HCT116 (cell line): ENCODE measurements at regions not wholly inside any gene's neighbourhood (a gene's known extent, or its start where the extent isn't known, plus 50 kb on each side); places are given as distances from the start of the nearest gene placed in this dataset.

Source experiments
- ATAC-seq: fragments of 200-7000 bp; cut with Tn5 transposase; 2 replicates; pipeline ENCODE4 v1.9.1; 2020; ENCODE audit warnings: mild to moderate bottlenecking, moderate library complexity
- BruUV-seq: library from RNA; stranded (reverse); fragments of 400-500 nt; replicated peaks from 2 replicates; lab custom pipeline; 2021; lab: Mats Ljungman, UMichigan
- CTCF ChIA-PET: fragments of 300-600 bp; sonication (Branson Sonifier 250); formaldehyde crosslinking; loops from one replicate; lab custom pipeline; 2021; ENCODE audit warnings: antibody characterized with exemption; lab: Charles Lee
- POLR2A ChIA-PET: fragments of 300-600, 350-600 bp; sonication (Branson Sonifier 250); formaldehyde crosslinking; loops from one replicate; lab custom pipeline; 2021; ENCODE audit warnings: antibody characterized with exemption; lab: Charles Lee
- RAD21 ChIA-PET, 2 experiments: fragments of 300-600 bp; sonication (Branson Sonifier 250); formaldehyde crosslinking; loops; one replicate each; lab custom pipeline; 2023; ENCODE audit warnings: low total read pairs in 2 of 2; ENCODE audit not compliant: uncharacterized antibody in 2 of 2, unreplicated experiment in 2 of 2, low non-redundant PET in 1 of 2; lab: Charles Lee
- DNase-seq: peaks from one replicate; pipeline ENCODE4 v3.0.0-alpha.2; 2010; ENCODE audit warnings: low read depth, low spot score
- H2AFZ ChIP-seq: fragments of 200-600 bp; shearing (Covaris generic), sonication (generic); 2 replicates; pipeline ENCODE4 v1.6.1; 2017; ENCODE audit warnings: low read depth, mixed run types, mixed read lengths, antibody characterized with exemption, low read length; ENCODE audit not compliant: poor library complexity, severe bottlenecking
- H3K27ac ChIP-seq: 2 replicates; pipeline ENCODE4 v1.5.1; 2012; ENCODE audit warnings: low read depth, low read length
- H3K27me3 ChIP-seq: fragments of 200-600 bp; sonication (generic); 2 replicates; pipeline ENCODE4 v1.6.1; 2016; ENCODE audit warnings: mixed run types, low read length, mixed read lengths; ENCODE audit not compliant: insufficient read depth
- H3K36me3 ChIP-seq, 2 experiments: fragments of 200-500 bp in 1 of 2; fragments of 200-600 bp in 1 of 2; sonication (Bioruptor generic) in 1 of 2; sonication (generic) in 1 of 2; 2 replicates each; pipeline versions ENCODE4 v1.5.1 to v1.6.1; 2014 to 2016; ENCODE audit warnings: low read length in 2 of 2, inconsistent platforms in 1 of 2, mixed read lengths in 1 of 2, mixed run types in 1 of 2; ENCODE audit not compliant: insufficient read depth in 2 of 2, control insufficient read depth in 1 of 2
- H3K4me1 ChIP-seq, 2 experiments: fragments of 200-600 bp in 1 of 2; sonication (generic) in 1 of 2; 2 replicates each; pipeline versions ENCODE4 v1.5.1 to v1.6.1; 2012 to 2017; ENCODE audit warnings: low read length in 2 of 2, inconsistent platforms in 1 of 2, mild to moderate bottlenecking in 1 of 2, mixed read lengths in 1 of 2, mixed run types in 1 of 2, moderate library complexity in 1 of 2; ENCODE audit not compliant: insufficient read depth in 2 of 2, control insufficient read depth in 1 of 2
- H3K4me2 ChIP-seq: fragments of 200-600 bp; sonication (generic); 2 replicates; pipeline ENCODE4 v1.6.1; 2017; ENCODE audit warnings: mixed run types, low read length, mixed read lengths
- H3K4me3 ChIP-seq, 2 experiments: fragments of 200-600 bp in 1 of 2; sonication (generic) in 1 of 2; replicated peaks in 1 of 2; 2 replicates each; pipeline ENCODE4 v1.5.1; 2011 to 2016; ENCODE audit warnings: low read length in 2 of 2, control low read depth in 1 of 2, low read depth in 1 of 2, mild to moderate bottlenecking in 1 of 2, mixed read lengths in 1 of 2, mixed run types in 1 of 2
- H3K79me2 ChIP-seq: fragments of 200-600 bp; sonication (generic); 2 replicates; pipeline ENCODE4 v1.6.1; 2017; ENCODE audit warnings: mild to moderate bottlenecking, mixed run types, low read length, moderate library complexity, mixed read lengths; ENCODE audit not compliant: insufficient read depth
- H3K9ac ChIP-seq: fragments of 200-600 bp; sonication (generic); 2 replicates; pipeline ENCODE4 v1.6.1; 2016; ENCODE audit warnings: low read length, mixed read lengths
- H3K9me2 ChIP-seq: fragments of 200-600 bp; sonication (generic), shearing (Covaris generic); 2 replicates; pipeline ENCODE4 v1.6.1; 2017; ENCODE audit warnings: mixed run types, mild to moderate bottlenecking, moderate library complexity; ENCODE audit not compliant: insufficient read depth
- H3K9me3 ChIP-seq, 2 experiments: fragments of 200-500 bp in 1 of 2; fragments of 200-600 bp in 1 of 2; sonication (Bioruptor generic) in 1 of 2; sonication (generic) in 1 of 2; 2 replicates each; pipeline ENCODE4 v1.6.1; 2014 to 2017; ENCODE audit warnings: low read length in 2 of 2, mixed read lengths in 2 of 2, inconsistent platforms in 1 of 2, low read depth in 1 of 2, mild to moderate bottlenecking in 1 of 2, mixed run types in 1 of 2, moderate library complexity in 1 of 2; ENCODE audit not compliant: control insufficient read depth in 1 of 2, insufficient read depth in 1 of 2
- H4K20me1 ChIP-seq: fragments of 200-600 bp; sonication (generic), shearing (Covaris generic); 2 replicates; pipeline ENCODE4 v1.6.1; 2017; ENCODE audit warnings: mixed run types, mild to moderate bottlenecking, moderate library complexity; ENCODE audit not compliant: insufficient read depth
- CBX3 ChIP-seq: IDR thresholded peaks from 2 replicates; pipeline ENCODE4 v1.6.1; 2012; ENCODE audit warnings: low read depth
- CEBPB ChIP-seq: IDR thresholded peaks from 2 replicates; pipeline ENCODE4 v1.6.1; 2012; ENCODE audit warnings: low read depth
- CTCF ChIP-seq, 3 experiments: fragments of 200-600 bp in 1 of 3; sonication (generic) in 1 of 3; IDR thresholded peaks in 2 of 3; conservative IDR thresholded peaks in 1 of 3; 2 replicates each; pipeline ENCODE4 v1.5.1; 2012 to 2017; ENCODE audit warnings: low read depth in 2 of 3, low read length in 2 of 3, antibody characterized with exemption in 1 of 3, borderline replicate concordance in 1 of 3, control low read depth in 1 of 3, mild to moderate bottlenecking in 1 of 3, mixed read lengths in 1 of 3, mixed run types in 1 of 3, moderate library complexity in 1 of 3; ENCODE audit not compliant: insufficient read depth in 1 of 3
- EGR1 ChIP-seq: IDR thresholded peaks from 2 replicates; pipeline ENCODE4 v1.6.1; 2012; ENCODE audit warnings: low read depth
- ELF1 ChIP-seq: IDR thresholded peaks from 2 replicates; pipeline ENCODE4 v1.6.1; 2012; ENCODE audit warnings: low read depth, borderline replicate concordance
- EZH2 ChIP-seq: fragments of 200-600 bp; sonication (generic); IDR thresholded peaks from 2 replicates; pipeline ENCODE4 v1.6.1; 2017; ENCODE audit warnings: antibody characterized with exemption, mixed run types
- EZH2phosphoT487 ChIP-seq: fragments of 200-600 bp; IDR thresholded peaks from 2 replicates; pipeline ENCODE4 v1.6.1; 2018; ENCODE audit warnings: antibody characterized with exemption, borderline replicate concordance
- FOSL1 ChIP-seq: IDR thresholded peaks from 2 replicates; pipeline ENCODE4 v1.6.1; 2012; ENCODE audit warnings: low read depth
- JUND ChIP-seq: IDR thresholded peaks from 2 replicates; pipeline ENCODE4 v1.6.1; 2012
- MAX ChIP-seq: IDR thresholded peaks from 2 replicates; pipeline ENCODE4 v1.6.1; 2012
- RAD21 ChIP-seq: IDR thresholded peaks from 2 replicates; pipeline ENCODE4 v1.6.1; 2012; ENCODE audit warnings: low read depth, mild to moderate bottlenecking
- REST ChIP-seq: IDR thresholded peaks from 2 replicates; pipeline ENCODE4 v1.6.1; 2012; ENCODE audit warnings: low read depth
- SIN3A ChIP-seq: IDR thresholded peaks from 2 replicates; pipeline ENCODE4 v1.6.1; 2012; ENCODE audit warnings: low read depth
- YY1 ChIP-seq: IDR thresholded peaks from 2 replicates; pipeline ENCODE4 v1.6.1; 2011; ENCODE audit warnings: low read length, low read depth, moderate library complexity, mild to moderate bottlenecking; ENCODE audit not compliant: insufficient replicate concordance; ENCODE audit errors: extremely low read depth
- ZBTB33 ChIP-seq: IDR thresholded peaks from 2 replicates; pipeline ENCODE4 v1.6.1; 2011; ENCODE audit warnings: mild to moderate bottlenecking, low read length, moderate library complexity; ENCODE audit not compliant: insufficient replicate concordance; ENCODE audit errors: extremely low read depth
- ZFX ChIP-seq: fragments of 450-650 bp; IDR thresholded peaks from 2 replicates; pipeline ENCODE4 v1.6.1; 2017
- ZNF274 ChIP-seq: fragments of 200-500 bp; sonication (Bioruptor generic); IDR thresholded peaks from 2 replicates; pipeline ENCODE4 v1.6.1; 2014; ENCODE audit warnings: mild to moderate bottlenecking, low read depth, low read length, inconsistent platforms
- intact Hi-C: fragments of 100-400 bp; cut with micrococcal nuclease; formaldehyde crosslinking; loops from 2 replicates; pipeline ENCODE4 v1.10.0; 2022

- no peak for TF ChIP-seq FOSL1
- TF ChIP-seq, all 23 proteins: peak for 0
Observed at GRCh38 chr11:79575701-79576100, 134.9 kb upstream of the TENM4 start (continued).

- ChIA-PET RAD21 (no interaction called here), POLR2A (no interaction called here), CTCF (no interaction called here)
- no TSS peak for BruUV-seq
- Histone ChIP-seq H4K20me1 (no peaks in the 10 kb centered on the region), H3K27ac (no peak overlapping the region), H3K79me2 (no peaks in the 10 kb centered on the region), H3K9me3 (no peaks in the 10 kb centered on the region; a peak in 1 of 4 replicates), H3K4me2 (no peak overlapping the region), H3K9ac (no peak overlapping the region), H3K4me1 (no peaks in the 10 kb centered on the region), H3K4me3 (no peak overlapping the region), H3K9me2 (no peaks in the 10 kb centered on the region), H3K36me3 (no peaks in the 10 kb centered on the region), H2AFZ (no peak overlapping the region), H3K27me3 (no peaks in the 10 kb centered on the region)
- no peak for TF ChIP-seq CBX3
- TF ChIP-seq SIN3A: no peak
- no peak for TF ChIP-seq ZBTB33
- TF ChIP-seq ZNF274: no peak
- TF ChIP-seq JUND: no peak
- no peak for TF ChIP-seq ZFX
- TF ChIP-seq EZH2: no peak
- TF ChIP-seq CTCF (IDR thresholded peaks at IDR 0.05 in 2 of 3, conservative IDR thresholded peaks at IDR 0.05 in 1 of 3; ENCODE audit: borderline replicate concordance in 1 of 3, insufficient read depth in 1 of 3, low read depth in 2 of 3, low read length in 2 of 3): no peak
- TF ChIP-seq MAX: no peak
- no peak for TF ChIP-seq RAD21
- TF ChIP-seq CEBPB: no peak
- TF ChIP-seq YY1: no peak
- no peak for TF ChIP-seq EZH2phosphoT487
- TF ChIP-seq ELF1: no peak
- TF ChIP-seq EGR1: no peak
- no peak for TF ChIP-seq REST
- ATAC-seq (no peak), DNase-seq (no peak)
- intact Hi-C loops: no loop called here
Observed at GRCh38 chr11:79570104-79570503, 129.3 kb upstream of the TENM4 start.
